Mesendoderm (in vitro differentiated cells): ENCODE measurements at regions not wholly inside any gene's neighbourhood (a gene's known extent, or its start where the extent isn't known, plus 50 kb on each side); places are given as distances from the start of the nearest gene placed in this dataset.

Experiments
- DNase-seq: peaks from one replicate; pipeline ENCODE4 v3.0.0; 2013
- H2AK5ac ChIP-seq: 2 replicates; pipeline ENCODE4 v1.6.1; 2013; ENCODE audit warnings: low read length, inconsistent platforms
- H2BK120ac ChIP-seq: 2 replicates; pipeline ENCODE4 v1.6.1; 2013; ENCODE audit warnings: low read depth, mild to moderate bottlenecking, low read length, moderate library complexity, mixed read lengths
- H2BK15ac ChIP-seq: replicated peaks from 2 replicates; pipeline ENCODE4 v1.6.1; 2013; ENCODE audit warnings: low read depth, mild to moderate bottlenecking, moderate library complexity
- H2BK5ac ChIP-seq: 2 replicates; pipeline ENCODE4 v1.6.1; 2013; ENCODE audit warnings: low read length, inconsistent platforms
- H3K18ac ChIP-seq: 2 replicates; pipeline ENCODE4 v1.6.1; 2013; ENCODE audit warnings: mild to moderate bottlenecking, low read length, mixed read lengths
- H3K23ac ChIP-seq: one replicate; pipeline ENCODE4 v1.6.1; 2013; ENCODE audit warnings: low read length
- H3K27ac ChIP-seq: 2 replicates; pipeline ENCODE4 v1.5.1; 2013; ENCODE audit warnings: low read depth, mild to moderate bottlenecking, inconsistent platforms, low read length, moderate library complexity
- H3K27me3 ChIP-seq: 2 replicates; pipeline ENCODE4 v1.6.1; 2013; ENCODE audit warnings: low read length, control low read depth, mild to moderate bottlenecking, inconsistent platforms; ENCODE audit not compliant: insufficient read depth, poor library complexity
- H3K36me3 ChIP-seq: 2 replicates; pipeline ENCODE4 v1.6.1; 2013; ENCODE audit warnings: low read length, inconsistent platforms; ENCODE audit not compliant: control insufficient read depth, insufficient read depth
- H3K4ac ChIP-seq: one replicate; pipeline ENCODE4 v1.6.1; 2013; ENCODE audit warnings: low read depth, mild to moderate bottlenecking, low read length, moderate library complexity
- H3K4me1 ChIP-seq: 2 replicates; pipeline ENCODE4 v1.6.1; 2013; ENCODE audit warnings: low read depth, low read length, inconsistent platforms; ENCODE audit not compliant: control insufficient read depth
- H3K4me2 ChIP-seq: 2 replicates; pipeline ENCODE4 v1.6.1; 2013; ENCODE audit warnings: low read length
- H3K4me3 ChIP-seq: 2 replicates; pipeline ENCODE4 v1.5.1; 2013; ENCODE audit warnings: mild to moderate bottlenecking, low read length
- H3K56ac ChIP-seq: one replicate; pipeline ENCODE4 v1.6.1; 2013; ENCODE audit warnings: low read length
- H3K79me1 ChIP-seq: 2 replicates; pipeline ENCODE4 v1.6.1; 2013; ENCODE audit warnings: low read length, inconsistent platforms
- H3K79me2 ChIP-seq: 2 replicates; pipeline ENCODE4 v1.6.1; 2013; ENCODE audit warnings: mild to moderate bottlenecking, low read length; ENCODE audit not compliant: control insufficient read depth, insufficient read depth
- H3K9ac ChIP-seq: 2 replicates; pipeline ENCODE4 v1.6.1; 2013; ENCODE audit warnings: low read length, inconsistent platforms
- H4K5ac ChIP-seq: one replicate; pipeline ENCODE4 v1.6.1; 2013; ENCODE audit warnings: low read length
- H4K8ac ChIP-seq: one replicate; pipeline ENCODE4 v1.6.1; 2013; ENCODE audit warnings: low read depth, mild to moderate bottlenecking, control low read depth, low read length, moderate library complexity
- WGBS: extraction: QIAGEN DNeasy Blood & Tissue Kit; methylation state at CpG from one replicate; pipeline ENCODE4 v1.1.7; 2013; ENCODE audit warnings: low lambda C conversion rate, missing lambda C conversion rate; ENCODE audit not compliant: insufficient coverage; ENCODE audit errors: extremely low coverage; 5-methylcytosine and 5-hydroxymethylcytosine counted together

DNA sequence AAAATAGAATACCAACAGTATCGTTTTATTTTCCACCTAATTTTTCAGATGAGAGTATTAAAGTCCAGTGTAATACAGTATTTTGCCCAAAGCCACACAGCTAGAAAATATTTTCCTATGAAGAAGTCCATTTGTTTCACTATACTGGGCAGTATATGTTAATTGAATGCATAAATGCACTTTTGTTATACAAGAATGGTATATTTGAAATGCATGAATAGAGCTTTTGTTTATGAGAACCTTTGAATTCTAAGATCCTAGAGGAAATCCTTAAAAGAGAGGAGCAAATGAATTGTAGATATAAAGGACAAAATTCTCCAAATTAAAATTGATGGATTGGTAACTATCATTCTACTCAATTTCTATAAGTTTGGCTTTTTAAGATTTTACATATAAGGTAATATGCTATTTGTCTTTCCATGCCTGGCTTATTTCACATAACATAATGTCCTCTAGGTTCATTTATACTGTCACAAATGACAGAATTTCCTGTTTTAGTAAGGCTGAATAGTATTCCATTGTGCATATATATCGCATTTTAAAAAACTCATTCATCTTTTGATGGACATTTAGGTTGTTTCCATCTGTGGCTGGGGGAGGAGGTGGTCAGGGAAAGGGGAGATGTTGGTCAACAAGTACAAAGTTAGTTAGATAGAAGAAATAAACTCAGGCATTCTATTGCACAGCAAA lies 136.6 kb upstream of the DCN start:
- Histone ChIP-seq H4K5ac (no peak overlapping the region), H3K79me1 (no peaks in the 10 kb centered on the region), H3K9ac (no peak overlapping the region), H3K79me2 (no peaks in the 10 kb centered on the region), H2BK120ac (no peak overlapping the region), H2BK5ac (no peak overlapping the region), H3K27me3 (no peaks in the 10 kb centered on the region), H3K4me2 (no peak overlapping the region), H3K18ac (no peak overlapping the region), H3K4me1 (no peaks in the 10 kb centered on the region), H3K56ac (no peak overlapping the region), H3K36me3 (no peaks in the 10 kb centered on the region), H3K27ac (no peak overlapping the region), H3K23ac (no peak overlapping the region), H2BK15ac (no peak overlapping the region), H2AK5ac (no peak overlapping the region), H3K4ac (no peak overlapping the region), H3K4me3 (no peak overlapping the region), H4K8ac (no peak overlapping the region)
- no CpG with 5 or more reads among the region's 2 CpGs for WGBS
- no peak for DNase-seq

DNA sequence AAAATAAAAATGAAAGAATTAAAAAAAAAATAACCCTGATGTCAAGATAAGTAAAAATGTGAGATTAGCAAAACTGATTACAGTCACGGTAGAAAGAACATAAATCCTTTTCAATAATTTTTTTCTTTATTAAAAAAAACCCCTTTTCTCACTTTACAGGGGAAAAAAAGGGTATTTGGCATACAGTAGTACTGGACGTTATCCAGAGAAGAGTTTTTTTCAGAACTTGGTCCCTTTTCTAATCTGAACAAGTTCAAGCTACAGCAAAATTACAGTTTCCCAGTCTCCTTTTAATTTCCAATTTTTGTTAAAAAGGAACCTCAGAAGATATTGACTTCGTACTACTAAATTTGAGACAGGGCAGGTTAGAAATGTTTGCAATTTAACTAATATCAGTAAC lies 134.7 kb upstream of the DCN start:
- Histone ChIP-seq H3K23ac (no peak overlapping the region), H3K56ac (no peak overlapping the region), H3K4me3 (no peak overlapping the region), H3K4me2 (no peak overlapping the region), H3K9ac (no peak overlapping the region), H3K79me2 (no peaks in the 10 kb centered on the region), H2AK5ac (no peak overlapping the region), H3K36me3 (no peaks in the 10 kb centered on the region), H3K18ac (no peak overlapping the region), H3K27ac (no peak overlapping the region), H4K8ac (no peak overlapping the region), H3K27me3 (no peaks in the 10 kb centered on the region), H2BK5ac (no peak overlapping the region), H3K4me1 (no peaks in the 10 kb centered on the region), H3K4ac (no peak overlapping the region), H3K79me1 (no peaks in the 10 kb centered on the region), H2BK120ac (no peak overlapping the region), H4K5ac (no peak overlapping the region), H2BK15ac (no peak overlapping the region)
- no CpG with 5 or more reads among the region's 3 CpGs for WGBS
- no peak for DNase-seq

DNA sequence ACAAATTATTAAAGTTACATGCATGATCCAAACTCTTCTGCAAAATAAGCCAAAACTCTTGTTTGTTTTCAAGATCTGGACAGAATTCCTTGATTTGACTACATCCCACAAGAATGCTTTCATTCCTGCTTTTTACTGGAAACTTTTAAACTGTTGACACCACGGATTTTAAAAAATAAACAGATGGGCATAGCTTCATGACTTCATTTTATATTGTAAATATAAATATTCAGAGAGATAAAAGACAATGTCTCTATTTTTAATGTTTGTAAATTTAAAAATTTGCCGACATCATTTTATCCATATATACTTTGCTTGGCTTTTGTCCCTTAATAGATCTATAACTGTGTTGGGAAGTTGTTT lies 134.3 kb upstream of the DCN start:
- Histone ChIP-seq H3K79me2 (no peaks in the 10 kb centered on the region), H3K4me1 (no peaks in the 10 kb centered on the region), H3K36me3 (no peaks in the 10 kb centered on the region), H4K8ac (no peak overlapping the region), H3K56ac (no peak overlapping the region), H3K27ac (no peak overlapping the region), H2AK5ac (no peak overlapping the region), H4K5ac (no peak overlapping the region), H3K18ac (no peak overlapping the region), H2BK120ac (no peak overlapping the region), H2BK5ac (no peak overlapping the region), H3K23ac (no peak overlapping the region), H3K9ac (no peak overlapping the region), H3K4ac (no peak overlapping the region), H3K27me3 (no peaks in the 10 kb centered on the region), H3K4me2 (no peak overlapping the region), H3K4me3 (no peak overlapping the region), H2BK15ac (no peak overlapping the region), H3K79me1 (no peaks in the 10 kb centered on the region)
- no peak for DNase-seq
- WGBS: no CpG with 5 or more reads among the region's 2 CpGs

DNA sequence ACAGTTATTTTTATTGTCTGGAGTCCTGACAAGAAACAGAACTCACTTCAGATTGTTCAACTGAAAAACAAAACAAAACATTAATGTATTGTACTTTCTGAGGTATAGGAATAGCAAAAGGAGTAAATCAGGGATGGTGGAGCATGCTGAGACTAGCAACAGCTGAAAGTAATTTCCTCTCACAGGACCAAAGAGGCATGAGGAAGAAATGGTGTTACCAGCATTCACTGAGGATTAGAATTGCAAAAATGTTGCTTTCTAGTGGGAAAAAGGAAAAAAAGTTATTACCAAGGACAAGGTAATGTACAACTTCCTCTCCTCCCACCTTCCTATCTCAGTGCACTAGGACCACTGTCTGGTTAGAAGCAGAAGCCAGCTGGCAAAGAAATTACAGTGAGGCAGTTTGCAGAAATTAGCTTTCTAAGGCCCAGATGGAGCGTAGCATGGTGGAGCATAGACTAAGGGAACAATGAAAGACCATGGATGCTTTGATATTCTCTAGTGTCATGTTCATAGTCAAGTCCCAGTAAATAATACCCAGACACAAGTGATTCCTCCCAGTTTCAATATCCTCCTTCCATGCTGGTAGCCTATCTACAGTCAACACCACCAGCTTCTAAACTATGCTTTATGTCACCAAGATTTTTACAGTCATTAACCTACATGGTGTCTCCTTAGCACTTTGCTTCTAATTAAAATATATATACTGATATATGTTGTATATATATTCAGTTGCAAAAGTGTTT lies 133.7 kb upstream of the DCN start:
- Histone ChIP-seq H3K4me2 (no peak overlapping the region), H3K23ac (no peak overlapping the region), H3K56ac (no peak overlapping the region), H3K4me3 (no peak overlapping the region), H3K79me1 (no peaks in the 10 kb centered on the region), H3K4ac (no peak overlapping the region), H3K27me3 (no peaks in the 10 kb centered on the region), H4K5ac (no peak overlapping the region), H2BK5ac (no peak overlapping the region), H3K27ac (no peak overlapping the region), H3K36me3 (no peaks in the 10 kb centered on the region), H3K18ac (no peak overlapping the region), H2BK15ac (no peak overlapping the region), H3K4me1 (no peaks in the 10 kb centered on the region), H2BK120ac (no peak overlapping the region), H3K79me2 (no peaks in the 10 kb centered on the region), H3K9ac (no peak overlapping the region), H2AK5ac (no peak overlapping the region), H4K8ac (no peak overlapping the region)
- DNase-seq: no peak
- no CpG with 5 or more reads among the region's 1 CpG for WGBS

DNA sequence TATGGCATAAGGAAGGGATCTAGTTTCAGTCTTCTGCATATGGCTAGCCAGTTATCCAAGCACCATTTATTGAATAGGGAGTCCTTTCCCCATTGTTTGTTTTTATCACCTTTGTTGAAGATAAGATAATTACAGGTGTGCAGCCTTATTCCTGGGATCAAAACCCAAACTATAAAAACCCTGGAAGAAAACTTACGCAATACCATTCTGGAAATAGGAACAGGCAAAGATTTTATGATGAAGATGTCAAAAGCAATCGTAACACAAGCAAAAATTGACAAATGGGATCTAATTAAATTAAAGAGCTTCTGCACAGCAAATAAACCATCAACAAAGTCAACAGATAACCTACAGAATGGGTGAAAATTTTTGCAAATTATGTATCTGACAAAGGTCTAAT lies 128.5 kb upstream of the DCN start:
- Histone ChIP-seq H3K4me2 (no peak overlapping the region), H3K79me2 (no peaks in the 10 kb centered on the region)

More for the DNA sequence above, 128.5 kb upstream of the DCN start:
- no peak overlapping the region for H4K5ac ChIP-seq
- H3K27me3 ChIP-seq: no peaks in the 10 kb centered on the region
- no peak overlapping the region for H3K27ac ChIP-seq
- no peak overlapping the region for H3K18ac ChIP-seq
- H3K36me3 ChIP-seq: no peaks in the 10 kb centered on the region
- H2BK5ac ChIP-seq: no peak overlapping the region
- H2AK5ac ChIP-seq: no peak overlapping the region
- no peak overlapping the region for H2BK15ac ChIP-seq
- no peaks in the 10 kb centered on the region for H3K79me1 ChIP-seq
- no CpG with 5 or more reads among the region's 2 CpGs for WGBS
- H3K9ac ChIP-seq: no peak overlapping the region
- no peaks in the 10 kb centered on the region for H3K4me1 ChIP-seq
- H3K4me3 ChIP-seq: no peak overlapping the region
- no peak overlapping the region for H4K8ac ChIP-seq
- no peak overlapping the region for H3K56ac ChIP-seq
- no peak for DNase-seq
- no peak overlapping the region for H2BK120ac ChIP-seq
- no peak overlapping the region for H3K4ac ChIP-seq
- no peak overlapping the region for H3K23ac ChIP-seq
